H1 (cell line): ENCODE measurements at regions not wholly inside any gene's neighbourhood (a gene's known extent, or its start where the extent isn't known, plus 50 kb on each side); places are given as distances from the start of the nearest gene placed in this dataset.

Experiments used
- CTCF ChIA-PET: fragments of 300-600 bp; sonication (Branson Sonifier 250); formaldehyde crosslinking; loops from one replicate; lab custom pipeline; 2021; ENCODE audit not compliant: partially characterized antibody; lab: Charles Lee
- POLR2A ChIA-PET: fragments of 300-600 bp; sonication (Branson Sonifier 250); formaldehyde crosslinking; loops from one replicate; lab custom pipeline; 2021; ENCODE audit warnings: inconsistent platforms; ENCODE audit not compliant: partially characterized antibody; lab: Charles Lee
- DNase-seq, 2 experiments: peaks; one replicate each; pipeline versions ENCODE4 v3.0.0 to v3.0.0-alpha.2; 2010 to 2022; ENCODE audit warnings: low spot score in 2 of 2, low read depth in 1 of 2, mixed read lengths in 1 of 2
- FAIRE-seq: peaks from 2 replicates; lab custom pipeline; 2011; peaks lifted over from hg19 to GRCh38; lab: Jason Lieb, UNC
- H2AFZ ChIP-seq: 2 replicates; pipeline ENCODE4 v1.8.1; 2012; ENCODE audit warnings: low read length, inconsistent platforms
- H2AK5ac ChIP-seq: 2 replicates; pipeline ENCODE4 v1.6.1; 2013; ENCODE audit warnings: low read depth, low read length
- H2BK120ac ChIP-seq: replicated peaks from 2 replicates; pipeline ENCODE3; 2013; ENCODE audit warnings: low read depth, low read length, inconsistent platforms
- H2BK12ac ChIP-seq: 2 replicates; pipeline ENCODE4 v1.6.1; 2013; ENCODE audit warnings: low read depth, low read length
- H2BK15ac ChIP-seq: 2 replicates; pipeline ENCODE4 v1.6.1; 2013; ENCODE audit warnings: low read length
- H2BK20ac ChIP-seq: 2 replicates; pipeline ENCODE4 v1.6.1; 2013; ENCODE audit warnings: low read length
- H2BK5ac ChIP-seq: 2 replicates; pipeline ENCODE4 v1.6.1; 2013; ENCODE audit warnings: low read depth, low read length
- H3K14ac ChIP-seq: 2 replicates; pipeline ENCODE4 v1.6.1; 2013; ENCODE audit warnings: inconsistent platforms; ENCODE audit not compliant: insufficient read length
- H3K18ac ChIP-seq: 2 replicates; pipeline ENCODE4 v1.6.1; 2013; ENCODE audit warnings: low read length; ENCODE audit errors: extremely low read depth
- H3K23ac ChIP-seq: 2 replicates; pipeline ENCODE4 v1.6.1; 2013; ENCODE audit warnings: inconsistent platforms; ENCODE audit not compliant: insufficient read length
- H3K23me2 ChIP-seq: 2 replicates; pipeline ENCODE4 v1.6.1; 2013; ENCODE audit warnings: low read depth, low read length
- H3K27ac ChIP-seq: 2 replicates; pipeline ENCODE4 v1.6.1; 2011; ENCODE audit warnings: low read depth, low read length, inconsistent platforms
- H3K27me3 ChIP-seq, 4 experiments: replicated peaks in 1 of 4; 1 replicate in 1 of 4; 2 replicates in 3 of 4; pipeline versions ENCODE4 v1.6.1 to v1.8.1; 2011 to 2013; ENCODE audit warnings: low read length in 3 of 4, mild to moderate bottlenecking in 3 of 4, inconsistent platforms in 2 of 4, mixed read lengths in 2 of 4, moderate library complexity in 1 of 4; ENCODE audit not compliant: control insufficient read depth in 3 of 4, insufficient read depth in 3 of 4; ENCODE audit errors: extremely low read depth in 1 of 4
- H3K36me3 ChIP-seq, 4 experiments: 2 replicates each; pipeline versions ENCODE4 v1.6.1 to v1.8.1; 2011 to 2013; ENCODE audit warnings: mild to moderate bottlenecking in 4 of 4, low read length in 3 of 4, moderate library complexity in 2 of 4, control low read depth in 1 of 4, inconsistent platforms in 1 of 4; ENCODE audit not compliant: insufficient read depth in 4 of 4, control insufficient read depth in 2 of 4
- H3K4ac ChIP-seq: replicated peaks from 2 replicates; pipeline ENCODE3; 2013; ENCODE audit warnings: low read length, low read depth, mixed read lengths, inconsistent platforms; ENCODE audit not compliant: insufficient read length
- H3K4me1 ChIP-seq, 4 experiments: replicated peaks in 1 of 4; 1 replicate in 1 of 4; 2 replicates in 3 of 4; pipeline versions ENCODE4 v1.6.1 to v1.8.1; 2011 to 2013; ENCODE audit warnings: low read length in 3 of 4, inconsistent platforms in 2 of 4, mixed read lengths in 1 of 4; ENCODE audit not compliant: insufficient read depth in 4 of 4, control insufficient read depth in 3 of 4
- H3K4me2 ChIP-seq, 2 experiments: 2 replicates each; pipeline versions ENCODE4 v1.6.1 to v1.8.1; 2011 to 2013; ENCODE audit warnings: low read depth in 2 of 2, low read length in 2 of 2, control low read depth in 1 of 2, inconsistent platforms in 1 of 2, mild to moderate bottlenecking in 1 of 2; ENCODE audit not compliant: insufficient read depth in 1 of 2
- H3K4me3 ChIP-seq, 4 experiments: fragments of 200-600, 300-600 bp in 1 of 4; sonication (generic), shearing (Covaris generic), sonication (Bioruptor Twin) in 1 of 4; 2 replicates each; pipeline versions ENCODE4 v1.5.1 to v1.8.1; 2011 to 2016; ENCODE audit warnings: low read length in 4 of 4, low read depth in 3 of 4, control low read depth in 2 of 4, inconsistent platforms in 2 of 4, mild to moderate bottlenecking in 2 of 4, mixed read lengths in 1 of 4, moderate library complexity in 1 of 4; ENCODE audit not compliant: insufficient read depth in 2 of 4; ENCODE audit errors: extremely low read depth in 1 of 4
- H3K56ac ChIP-seq: replicated peaks from 2 replicates; pipeline ENCODE3; 2013; ENCODE audit warnings: low read depth, mild to moderate bottlenecking, mixed read lengths, low read length, inconsistent platforms; ENCODE audit not compliant: insufficient read length
- H3K79me1 ChIP-seq: 2 replicates; pipeline ENCODE4 v1.6.1; 2013; ENCODE audit warnings: low read depth, low read length, control low read depth
- H3K79me2 ChIP-seq, 2 experiments: 2 replicates each; pipeline versions ENCODE4 v1.6.1 to v1.8.1; 2012 to 2013; ENCODE audit warnings: low read length in 2 of 2, mild to moderate bottlenecking in 2 of 2, inconsistent platforms in 1 of 2; ENCODE audit not compliant: insufficient read depth in 2 of 2, control insufficient read depth in 1 of 2
- H3K9ac ChIP-seq, 4 experiments: replicated peaks in 1 of 4; 1 replicate in 1 of 4; 2 replicates in 3 of 4; pipeline versions ENCODE4 v1.6.1 to v1.8.1; 2011 to 2013; ENCODE audit warnings: low read depth in 3 of 4, low read length in 3 of 4, control low read depth in 2 of 4, mild to moderate bottlenecking in 2 of 4, moderate library complexity in 2 of 4, inconsistent platforms in 1 of 4; ENCODE audit errors: extremely low read depth in 1 of 4
- H3K9me3 ChIP-seq, 2 experiments: 2 replicates each; pipeline versions ENCODE4 v1.6.1 to v1.8.1; 2012 to 2013; ENCODE audit warnings: mild to moderate bottlenecking in 2 of 2, moderate library complexity in 2 of 2, control low read depth in 1 of 2, inconsistent platforms in 1 of 2, low read depth in 1 of 2, low read length in 1 of 2, mixed read lengths in 1 of 2; ENCODE audit not compliant: insufficient read depth in 2 of 2
- H4K20me1 ChIP-seq, 2 experiments: replicated peaks in 1 of 2; 2 replicates each; pipeline versions ENCODE3 to v1.8.1; 2011 to 2013; ENCODE audit warnings: inconsistent platforms in 2 of 2, low read length in 2 of 2, mild to moderate bottlenecking in 1 of 2; ENCODE audit not compliant: insufficient read depth in 2 of 2, control insufficient read depth in 1 of 2
- H4K5ac ChIP-seq: 2 replicates; pipeline ENCODE4 v1.6.1; 2013; ENCODE audit warnings: low read length, low read depth, mixed read lengths, inconsistent platforms; ENCODE audit not compliant: insufficient read length
- H4K8ac ChIP-seq: 2 replicates; pipeline ENCODE4 v1.8.0; 2013; ENCODE audit warnings: mild to moderate bottlenecking, moderate library complexity, low read length, inconsistent platforms; ENCODE audit not compliant: insufficient read depth; ENCODE audit errors: extremely low read depth
- H4K91ac ChIP-seq: replicated peaks from 2 replicates; pipeline ENCODE3; 2013; ENCODE audit warnings: low read length, mixed read lengths, inconsistent platforms; ENCODE audit not compliant: insufficient read length
- ATF3 ChIP-seq: IDR thresholded peaks from 2 replicates; pipeline ENCODE4 v1.6.1; 2011; ENCODE audit warnings: low read depth, mild to moderate bottlenecking, low read length; ENCODE audit not compliant: insufficient read depth
- CTCF ChIP-seq, 3 experiments: IDR thresholded peaks; 1 replicate in 2 of 3; 2 replicates in 1 of 3; pipeline versions ENCODE4 v1.5.1 to v1.6.1; 2011; ENCODE audit warnings: low read length in 3 of 3, mild to moderate bottlenecking in 3 of 3, inconsistent platforms in 2 of 3, low read depth in 1 of 3, moderate library complexity in 1 of 3; ENCODE audit not compliant: insufficient read depth in 1 of 3; ENCODE audit errors: control extremely low read depth in 1 of 3
- SIRT6 ChIP-seq: IDR thresholded peaks from one replicate; pipeline ENCODE4 v1.7.1; 2012; ENCODE audit warnings: low read length, inconsistent platforms
- SP4 ChIP-seq: IDR thresholded peaks from 2 replicates; pipeline ENCODE4 v1.6.1; 2012; ENCODE audit warnings: low read length, inconsistent platforms
- WGBS, 2 experiments: shearing (Covaris generic) in 1 of 2; methylation state at CpG; one replicate each; pipeline versions ENCODE4 v1.1.6 to v1.1.7; 2013 to 2015; ENCODE audit warnings: low lambda C conversion rate in 2 of 2, mixed read lengths in 2 of 2, inconsistent platforms in 1 of 2, low coverage in 1 of 2, missing lambda C conversion rate in 1 of 2; ENCODE audit not compliant: insufficient replicate concordance in 2 of 2, insufficient coverage in 1 of 2, insufficient read length in 1 of 2; ENCODE audit errors: extremely low coverage in 1 of 2, missing lambda C conversion rate in 1 of 2; 5-methylcytosine and 5-hydroxymethylcytosine counted together

GRCh38 chr14:27587103-27587502, 989.3 kb upstream of the NOVA1 start:
- ChIA-PET POLR2A (no interaction called here), CTCF (interaction anchor here (0.5 to 1.5 kb wide), 3 partner anchors 11 to 56 kb away, joined by 3 to 4 read pairs (median 3); no protein-coding TSS in a partner anchor)
- FAIRE-seq (no peak), DNase-seq (no peak)
- Histone ChIP-seq H4K5ac (no peak overlapping the region), H3K4ac (no peak overlapping the region), H4K8ac (no peak overlapping the region), H3K36me3 (no peaks in the 10 kb centered on the region), H3K79me1 (no peaks in the 10 kb centered on the region; the same call in 1 of the 2 replicates), H3K23me2 (no peaks in the 10 kb centered on the region), H3K27ac (no peak overlapping the region), H3K9ac (no peak overlapping the region), H2BK12ac (no peak overlapping the region), H3K4me1 (peaks cover 0 to 5% (median 0%) of the 10 kb centered on the region in 4 experiments; a peak in 1 of 7 replicates), H4K20me1 (no peaks in the 10 kb centered on the region), H2AFZ (no peak overlapping the region), H3K23ac (no peak overlapping the region), H2BK15ac (no peak overlapping the region), H2AK5ac (no peak overlapping the region), H3K27me3 (peaks cover 0 to 1% (median 0%) of the 10 kb centered on the region in 4 experiments; a peak in 1 of 7 replicates), H3K18ac (no peak overlapping the region), H3K56ac (no peak overlapping the region), H2BK120ac (no peak overlapping the region), H3K4me3 (no peak overlapping the region), H3K79me2 (no peaks in the 10 kb centered on the region), H3K4me2 (no peak overlapping the region), H3K14ac (no peak overlapping the region), H3K9me3 (no peaks in the 10 kb centered on the region), H4K91ac (no peak overlapping the region), H2BK20ac (no peak overlapping the region), H2BK5ac (no peak overlapping the region)
- WGBS, 2 experiments: 56% methylated on average over 3 of the region's 3 CpGs; no CpG with 5 or more reads in 1 of the 2 experiments
- TF ChIP-seq CTCF (IDR thresholded peaks at IDR 0.05; ENCODE audit: control extremely low read depth in 1 of 3, insufficient read depth in 1 of 3, low read depth in 1 of 3, low read length in 3 of 3) (peak in 1 of 3 experiments; percentile 21; a peak in 2 of 4 replicates), ATF3 (no peak), SIRT6 (no peak), SP4 (no peak)
